ENCODE measurements at regions not wholly inside any gene's neighbourhood (a gene's known extent, or its start where the extent isn't known, plus 50 kb on each side); places are given as distances from the start of the nearest gene placed in this dataset.

DNA sequence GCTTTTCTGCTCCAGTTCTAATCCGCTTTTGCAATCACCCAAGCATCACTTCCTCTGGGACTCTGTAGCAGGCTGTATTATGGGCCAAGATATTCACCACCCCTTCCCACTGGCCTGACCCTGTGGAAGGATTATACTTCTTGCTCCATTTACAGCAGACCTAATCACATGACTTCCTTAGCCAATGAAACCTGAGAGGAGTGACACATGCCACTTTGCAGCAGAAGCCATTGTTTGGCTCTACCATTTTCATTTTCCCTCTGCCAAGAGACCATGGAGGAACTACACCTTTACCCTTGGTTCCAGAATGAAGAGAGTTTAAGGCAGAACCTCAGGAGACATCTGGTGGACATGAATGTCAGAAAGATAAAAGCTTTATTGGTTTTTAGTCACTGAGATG lies 134.9 kb upstream of the HSD17B12 start:
- DNase-seq (ENCODE audit: low read depth), result no peak
- in situ Hi-C loops (cut with HindIII; ENCODE audit: low pct_unique_long_range_greater_than_20kb, low sequenced_read_pairs), result no loop called here

DNA sequence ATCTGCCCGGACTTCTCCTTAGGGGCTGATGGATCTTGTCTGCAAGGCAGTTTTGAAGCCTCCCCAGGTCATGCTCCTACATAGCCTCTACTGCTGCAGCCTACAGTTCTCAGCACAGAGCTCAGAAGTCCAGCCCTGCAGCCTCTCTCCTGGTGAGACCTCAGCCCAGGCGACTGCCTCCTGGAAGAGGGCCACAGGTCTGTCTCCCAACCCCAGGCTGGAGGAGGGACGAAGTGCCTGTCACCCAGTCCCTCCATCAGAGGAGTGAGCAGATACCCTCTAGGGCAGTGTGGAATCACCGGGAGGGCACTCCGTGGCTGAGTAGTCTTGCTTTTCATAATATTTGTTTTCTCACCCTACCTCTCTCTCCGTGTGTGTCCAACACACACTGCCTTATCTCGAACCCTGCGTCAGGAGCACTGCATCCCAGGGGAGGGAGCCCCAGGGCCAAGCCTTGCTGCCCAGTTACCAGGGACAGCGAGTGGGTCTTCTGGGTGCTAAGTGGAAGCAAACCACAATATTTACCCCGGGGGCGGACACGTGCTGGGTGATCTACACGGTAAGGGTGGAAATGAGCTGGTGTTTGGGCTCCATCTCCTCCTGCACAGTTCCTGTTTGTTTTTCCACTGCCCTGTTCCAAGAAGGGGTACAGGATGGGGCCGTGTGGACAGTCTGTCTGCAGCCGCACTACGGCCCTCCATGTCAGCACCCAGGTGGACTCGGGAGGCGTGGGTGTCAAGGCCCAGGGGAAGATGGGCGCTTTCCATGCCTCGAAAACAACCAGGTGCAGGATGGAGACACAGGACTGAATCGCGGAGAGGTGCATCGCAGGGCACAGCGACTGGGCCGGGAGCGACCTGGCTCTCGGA lies 133.7 kb upstream of the HSD17B12 start:
- DNase-seq (ENCODE audit: low read depth), result no peak

DNA sequence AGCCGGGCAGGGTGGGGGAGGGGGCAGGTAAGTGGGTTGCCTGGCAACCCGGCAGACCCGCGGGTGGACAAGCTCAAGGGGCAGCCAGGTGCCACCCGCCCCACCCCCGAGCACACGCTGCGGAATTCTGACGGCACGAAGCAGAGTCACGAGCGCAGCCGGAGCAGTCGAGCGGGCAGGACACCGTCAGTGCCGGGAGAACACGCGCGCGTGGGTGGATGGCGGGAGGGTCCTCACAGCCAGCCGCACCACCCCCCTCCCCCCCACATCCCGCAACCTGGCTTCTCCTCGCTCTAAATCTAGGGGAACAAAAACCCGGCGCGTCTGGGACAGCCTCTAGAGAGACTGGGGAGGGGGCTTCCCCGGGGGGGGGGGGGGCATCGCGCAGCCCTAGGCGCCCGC lies 133.1 kb upstream of the HSD17B12 start:
- in situ Hi-C loops (cut with HindIII; ENCODE audit: low pct_unique_long_range_greater_than_20kb, low sequenced_read_pairs), result no loop called here
- DNase-seq (ENCODE audit: low read depth), result no peak

More for the DNA sequence above, 133.7 kb upstream of the HSD17B12 start:
- in situ Hi-C loops (cut with HindIII; ENCODE audit: low pct_unique_long_range_greater_than_20kb, low sequenced_read_pairs), result no loop called here

- in situ Hi-C loops (cut with HindIII; ENCODE audit: low pct_unique_long_range_greater_than_20kb, low sequenced_read_pairs), result no loop called here
- no peak for DNase-seq (ENCODE audit: low read depth)
These were observed 132.6 kb upstream of the HSD17B12 start for GRCh38 chr11:43547889-43548381.

DNA sequence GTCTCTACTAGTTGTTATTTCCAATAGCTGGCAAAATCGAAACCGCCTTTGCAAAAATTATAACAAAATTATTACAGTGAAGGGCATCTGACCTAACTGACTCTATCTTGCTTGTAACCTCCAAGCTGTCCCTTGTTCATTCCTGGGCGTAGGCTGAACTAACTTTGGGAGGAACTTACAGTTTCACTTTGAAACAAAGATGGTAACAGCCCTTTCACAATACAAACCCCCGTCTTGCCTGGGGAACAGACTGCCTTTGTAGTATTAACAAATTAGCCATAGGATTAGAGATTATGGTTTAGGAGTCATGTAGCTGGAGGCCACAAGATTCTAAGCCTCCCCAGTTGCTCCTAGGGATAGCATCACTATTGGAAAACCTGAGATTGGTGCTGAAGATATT lies 131.6 kb upstream of the HSD17B12 start:
- in situ Hi-C loops (cut with HindIII; ENCODE audit: low pct_unique_long_range_greater_than_20kb, low sequenced_read_pairs), result no loop called here

GRCh38 chr11:43549624-43550023 lies 130.9 kb upstream of the HSD17B12 start:
- DNase-seq (ENCODE audit: low read depth), result no peak
- in situ Hi-C loops (cut with HindIII; ENCODE audit: low pct_unique_long_range_greater_than_20kb, low sequenced_read_pairs), result no loop called here

More for the DNA sequence above, 131.6 kb upstream of the HSD17B12 start:
- no peak for DNase-seq (ENCODE audit: low read depth)

DNA sequence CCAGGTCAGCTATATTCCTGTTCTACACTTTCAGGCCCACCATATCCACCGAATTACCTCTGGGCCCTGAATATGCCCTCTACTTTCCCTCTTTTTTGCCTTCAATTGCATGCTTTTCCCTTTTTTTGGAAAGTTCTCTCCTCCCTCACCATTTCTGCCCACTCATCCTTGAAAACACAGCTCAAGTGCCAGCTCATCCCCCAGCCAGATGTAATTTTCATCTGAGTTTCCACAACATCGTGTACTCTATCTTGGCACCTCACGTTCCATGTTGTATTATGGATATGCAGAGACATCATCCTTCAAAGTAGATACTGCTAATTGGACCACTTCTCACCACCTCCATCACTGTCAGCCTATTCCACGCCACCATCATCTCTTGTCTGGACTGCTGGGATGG lies 129.8 kb upstream of the HSD17B12 start:
- in situ Hi-C loops (cut with HindIII; ENCODE audit: low pct_unique_long_range_greater_than_20kb, low sequenced_read_pairs), result no loop called here
- DNase-seq (ENCODE audit: low read depth), result no peak

DNA sequence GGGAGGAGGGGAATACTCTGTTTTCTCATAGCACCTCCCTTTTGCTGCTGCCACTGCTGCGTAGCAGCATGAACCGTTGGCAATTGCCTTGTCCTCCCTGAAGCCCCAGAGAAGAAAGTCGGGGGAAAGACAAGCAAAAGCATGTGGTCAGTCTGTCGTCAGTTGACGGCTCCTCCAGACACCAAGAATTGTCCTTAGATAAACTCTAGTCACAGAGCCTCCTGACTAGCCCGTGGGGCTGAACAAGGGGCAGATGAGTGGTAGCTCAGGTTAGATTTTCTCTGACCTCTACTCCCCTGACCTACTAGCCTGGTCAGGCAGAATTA lies 126.4 kb upstream of the HSD17B12 start:
- no peak for DNase-seq (ENCODE audit: low read depth)
- in situ Hi-C loops (cut with HindIII; ENCODE audit: low pct_unique_long_range_greater_than_20kb, low sequenced_read_pairs), result no loop called here

GRCh38 chr11:43555186-43555585 lies 125.4 kb upstream of the HSD17B12 start:
- no peak for DNase-seq (ENCODE audit: low read depth)
- in situ Hi-C loops (cut with HindIII; ENCODE audit: low pct_unique_long_range_greater_than_20kb, low sequenced_read_pairs), result no loop called here

GRCh38 chr11:43555816-43556611 lies 124.5 kb upstream of the HSD17B12 start:
- in situ Hi-C loops (cut with HindIII; ENCODE audit: low pct_unique_long_range_greater_than_20kb, low sequenced_read_pairs), result no loop called here

DNA sequence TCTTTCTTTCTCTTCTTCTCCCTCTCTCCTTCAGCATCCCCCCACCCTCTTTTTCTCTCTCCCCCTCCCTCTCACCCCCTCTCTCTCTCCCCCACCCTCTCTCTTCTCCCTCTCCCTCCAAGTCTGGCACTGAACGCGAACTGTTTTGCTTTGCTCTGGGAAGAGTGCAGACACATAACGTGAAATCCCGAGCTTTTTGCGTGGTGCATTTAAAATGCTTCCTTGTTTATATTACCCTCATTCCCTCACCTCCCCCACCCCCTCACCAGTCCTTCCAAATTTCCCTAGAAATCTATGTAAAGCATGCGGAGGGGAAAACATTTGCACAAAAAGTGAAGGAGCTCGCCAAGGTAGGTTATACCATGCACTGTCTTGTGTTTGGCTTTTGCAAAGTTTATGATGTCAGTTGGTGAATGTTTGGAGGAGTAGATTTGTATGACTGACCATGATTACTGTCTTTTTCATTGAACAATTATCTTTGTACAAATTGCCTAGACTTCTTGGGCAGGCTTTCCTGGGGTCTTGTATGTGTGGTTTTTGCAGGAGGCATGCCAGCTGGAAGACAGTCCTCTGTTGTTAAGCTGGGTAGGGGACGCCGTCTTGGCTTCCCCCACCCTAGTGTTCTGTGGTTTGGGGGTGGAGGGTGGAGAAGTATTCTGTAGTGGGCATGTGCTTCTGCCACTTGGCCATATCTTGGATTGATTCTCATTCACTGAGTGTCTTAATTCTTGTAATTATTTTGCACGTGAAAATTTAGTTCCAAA lies 123.7 kb upstream of the HSD17B12 start:
- in situ Hi-C loops (cut with HindIII; ENCODE audit: low pct_unique_long_range_greater_than_20kb, low sequenced_read_pairs), result no loop called here

More at GRCh38 chr11:43555816-43556611, 124.5 kb upstream of the HSD17B12 start:
- no peak for DNase-seq (ENCODE audit: low read depth)

GRCh38 chr11:43557553-43558110 lies 122.9 kb upstream of the HSD17B12 start:
- no peak for DNase-seq (ENCODE audit: low read depth)
- in situ Hi-C loops (cut with HindIII; ENCODE audit: low pct_unique_long_range_greater_than_20kb, low sequenced_read_pairs), result no loop called here

More for the DNA sequence above, 123.7 kb upstream of the HSD17B12 start:
- no peak for DNase-seq (ENCODE audit: low read depth)

DNA sequence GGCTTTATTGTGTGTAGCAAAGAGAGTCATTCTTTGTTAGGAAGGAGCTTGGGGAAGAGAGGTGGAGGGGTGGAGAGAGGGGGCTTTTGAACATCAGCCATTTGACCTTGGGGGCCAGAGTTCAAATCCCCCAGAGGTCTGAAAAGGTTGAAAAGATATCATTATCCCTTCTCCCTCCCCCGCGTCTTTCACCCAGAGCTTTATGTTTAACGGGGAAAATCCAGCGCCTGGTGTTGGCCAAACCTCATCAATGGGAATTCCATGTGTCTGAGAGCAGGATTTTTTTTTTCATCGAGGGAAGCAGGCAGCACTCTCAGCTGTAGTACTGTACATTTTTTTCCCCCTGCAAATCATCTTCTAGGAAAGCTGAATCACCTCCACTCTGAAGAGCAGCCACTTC lies 122.4 kb upstream of the HSD17B12 start:
- no peak for DNase-seq (ENCODE audit: low read depth)
- in situ Hi-C loops (cut with HindIII; ENCODE audit: low pct_unique_long_range_greater_than_20kb, low sequenced_read_pairs), result no loop called here

DNA sequence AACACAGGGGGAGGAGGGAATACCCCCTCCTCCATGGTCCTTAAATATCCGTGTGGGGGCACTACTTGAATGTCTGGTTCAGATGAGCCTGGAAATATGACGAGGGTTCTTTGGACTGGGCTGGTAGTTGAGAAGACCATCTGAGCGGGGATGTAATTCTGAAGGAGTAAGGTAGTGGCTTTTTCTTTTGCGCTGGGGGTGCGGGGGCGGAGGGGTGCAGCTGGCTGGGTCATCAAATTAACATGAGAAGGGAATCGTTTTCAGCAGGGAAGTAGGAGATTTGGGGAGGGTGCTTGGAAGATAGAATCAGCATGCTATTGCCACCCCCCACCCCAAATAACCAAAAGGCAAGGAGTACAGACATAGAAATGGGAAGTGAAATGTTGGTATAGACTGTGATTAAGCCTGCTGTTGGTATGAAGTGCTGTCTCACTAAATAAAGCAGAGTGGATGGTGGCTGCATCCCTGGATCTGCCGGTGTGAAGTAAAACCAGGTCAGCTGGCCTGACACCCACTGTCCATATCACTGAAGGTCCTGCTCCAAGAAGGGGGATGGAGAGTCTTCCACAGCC lies 121.9 kb upstream of the HSD17B12 start:
- in situ Hi-C loops (cut with HindIII; ENCODE audit: low pct_unique_long_range_greater_than_20kb, low sequenced_read_pairs), result no loop called here
- DNase-seq (ENCODE audit: low read depth), result no peak

DNA sequence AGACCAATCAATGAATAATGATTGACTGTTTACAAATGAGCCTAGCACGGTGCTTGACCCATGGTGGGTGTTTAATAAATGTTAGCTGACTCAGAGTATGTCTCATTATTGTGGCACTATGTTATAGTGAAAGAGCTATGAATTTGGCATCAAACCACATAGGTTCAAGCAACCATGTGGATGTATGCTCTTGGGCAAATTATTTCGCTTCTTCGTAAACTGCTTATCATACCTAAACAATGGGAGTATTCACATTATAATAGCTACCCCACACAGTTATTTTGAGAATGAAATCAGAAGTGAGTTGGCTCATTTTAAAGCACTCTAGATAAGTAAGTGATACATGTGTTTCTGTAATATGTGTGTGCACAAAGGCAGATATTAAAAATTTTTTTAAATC lies 118.7 kb upstream of the HSD17B12 start:
- in situ Hi-C loops (cut with HindIII; ENCODE audit: low pct_unique_long_range_greater_than_20kb, low sequenced_read_pairs), result no loop called here
- no peak for DNase-seq (ENCODE audit: low read depth)

DNA sequence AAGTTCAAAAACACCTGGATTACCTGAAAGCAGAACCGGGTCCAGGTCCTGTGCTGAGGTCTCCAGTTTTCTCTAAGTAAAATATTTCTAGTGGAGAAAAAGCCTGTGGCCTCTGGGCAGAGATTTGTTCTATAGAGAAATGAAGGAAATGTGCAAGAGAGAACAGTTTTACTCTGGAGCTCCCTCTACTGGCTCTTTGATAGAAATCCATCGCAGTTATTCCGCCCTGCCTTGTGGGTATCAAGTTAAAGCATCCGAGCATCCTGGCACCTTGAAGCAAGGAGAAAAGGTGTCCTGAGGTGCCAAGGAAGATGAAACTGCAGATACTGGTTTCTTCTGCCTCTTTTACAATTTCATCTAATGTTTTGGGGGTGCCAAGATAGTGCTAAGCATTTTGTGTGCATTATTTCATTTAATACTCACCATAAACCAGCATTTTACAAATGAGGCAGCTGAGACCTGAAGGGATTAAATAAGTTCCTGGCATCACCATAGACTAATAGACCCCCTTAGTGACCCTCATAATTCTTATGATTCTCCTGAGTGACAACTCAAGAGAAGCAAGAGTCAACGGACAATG lies 113.1 kb upstream of the HSD17B12 start:
- DNase-seq (ENCODE audit: low read depth), result no peak
- in situ Hi-C loops (cut with HindIII; ENCODE audit: low pct_unique_long_range_greater_than_20kb, low sequenced_read_pairs), result no loop called here

- in situ Hi-C loops (cut with HindIII; ENCODE audit: low pct_unique_long_range_greater_than_20kb, low sequenced_read_pairs), result no loop called here
These were observed 107.3 kb upstream of the HSD17B12 start for GRCh38 chr11:43573233-43573632.

GRCh38 chr11:43573873-43574272 lies 106.7 kb upstream of the HSD17B12 start:
- no peak for DNase-seq (ENCODE audit: low read depth)
- in situ Hi-C loops (cut with HindIII; ENCODE audit: low pct_unique_long_range_greater_than_20kb, low sequenced_read_pairs), result no loop called here

More at GRCh38 chr11:43573233-43573632, 107.3 kb upstream of the HSD17B12 start:
- DNase-seq (ENCODE audit: low read depth), result no peak
